Endothelial cell of umbilical vein (primary cell): ENCODE measurements at regions not wholly inside any gene's neighbourhood (a gene's known extent, or its start where the extent isn't known, plus 50 kb on each side); places are given as distances from the start of the nearest gene placed in this dataset.

ENCODE experiments used
- CTCF ChIP-seq, 2 donors: IDR thresholded peaks; 1 replicate in 1 of 2; 2 replicates in 1 of 2; pipeline ENCODE4 v1.5.1; 2011; ENCODE audit warnings: low read length in 2 of 2, mild to moderate bottlenecking in 2 of 2, moderate library complexity in 2 of 2, control low read depth in 1 of 2, inconsistent platforms in 1 of 2, low read depth in 1 of 2; ENCODE audit not compliant: insufficient read depth in 1 of 2; ENCODE audit errors: extremely low read depth in 1 of 2
- JUN ChIP-seq: IDR thresholded peaks from 2 replicates; pipeline ENCODE4 v1.6.1; 2011; ENCODE audit warnings: borderline replicate concordance, low read depth; ENCODE audit not compliant: insufficient read length, insufficient read depth
- MAX ChIP-seq: IDR thresholded peaks from 2 replicates; pipeline ENCODE4 v1.6.1; 2011; ENCODE audit not compliant: insufficient read depth, insufficient read length
- POLR2A ChIP-seq: IDR thresholded peaks from 2 replicates; pipeline ENCODE4 v1.6.1; 2012; ENCODE audit warnings: low read depth, mild to moderate bottlenecking, control low read depth, low read length
- POLR2AphosphoS5 ChIP-seq: IDR thresholded peaks from 2 replicates; pipeline ENCODE4 v1.6.1; 2012; ENCODE audit warnings: low read depth, mild to moderate bottlenecking, control low read depth, low read length, moderate library complexity; ENCODE audit not compliant: insufficient read depth

GRCh38 chr10:45564303-45564959 is 108.1 kb downstream of the ZFAND4 start:
- TF ChIP-seq CTCF (IDR thresholded peaks at IDR 0.05; ENCODE audit: extremely low read depth in 1 of 2, insufficient read depth in 1 of 2, low read depth in 1 of 2, low read length in 2 of 2) = no peak
- TF ChIP-seq POLR2A = no peak
- no peak for TF ChIP-seq JUN
- TF ChIP-seq POLR2AphosphoS5 = no peak
- TF ChIP-seq MAX = no peak
